Choroid plexus epithelial cell (primary cell): ENCODE measurements at regions not wholly inside any gene's neighbourhood (a gene's known extent, or its start where the extent isn't known, plus 50 kb on each side); places are given as distances from the start of the nearest gene placed in this dataset.
A peak's percentile ranks its signal among the peaks of the same experiment; 100 is the strongest.
"Not testable (repeated sequence)": the region's sequence is repeated elsewhere in the genome, so short reads cannot be mapped to it uniquely, and the experiment has no call there.

ENCODE experiments used
- DNase-seq: peaks from one replicate; pipeline ENCODE4 v3.0.0-alpha.2; 2010; ENCODE audit warnings: low read depth
- H3K4me3 ChIP-seq: 2 replicates; pipeline ENCODE4 v1.5.1; 2011; ENCODE audit warnings: low read depth, mild to moderate bottlenecking, control low read depth, low read length, moderate library complexity
- CTCF ChIP-seq: conservative IDR thresholded peaks from 2 replicates; pipeline ENCODE4 v1.5.1; 2011; ENCODE audit warnings: low read depth, mild to moderate bottlenecking, control low read depth, inconsistent platforms, low read length, moderate library complexity

DNA sequence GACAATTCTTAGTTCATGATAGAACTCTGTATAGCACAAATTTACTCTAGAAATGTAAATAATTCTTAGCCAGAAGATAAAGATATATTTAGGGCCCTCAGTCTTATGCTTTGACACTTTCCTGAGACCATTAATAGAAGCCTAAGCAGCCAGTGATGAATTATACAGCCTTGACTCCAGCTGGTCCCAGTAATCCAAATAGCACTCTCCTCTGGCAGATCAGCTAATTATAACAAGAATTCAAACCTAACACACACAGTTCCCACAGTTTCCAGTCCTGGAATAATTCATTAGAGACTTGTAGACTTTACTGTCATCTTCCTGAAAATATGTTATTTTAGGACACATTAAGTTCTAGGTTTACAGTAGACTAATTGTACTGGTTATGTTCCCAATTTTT lies 50.4 kb downstream of the SHOC1 start:
- H3K4me3 ChIP-seq = no peak overlapping the region
- TF ChIP-seq CTCF = no peak
- DNase-seq = no peak

GRCh38 chr9:111743275-111743674 lies 51.5 kb downstream of the SHOC1 start:
- no peak overlapping the region for H3K4me3 ChIP-seq
- peak; percentile 71 for DNase-seq
- no peak for TF ChIP-seq CTCF

- no peak overlapping the region for H3K4me3 ChIP-seq
- TF ChIP-seq CTCF = no peak
- no peak for DNase-seq
Observed at GRCh38 chr9:111740739-111741138, 54.0 kb downstream of the SHOC1 start.

DNA sequence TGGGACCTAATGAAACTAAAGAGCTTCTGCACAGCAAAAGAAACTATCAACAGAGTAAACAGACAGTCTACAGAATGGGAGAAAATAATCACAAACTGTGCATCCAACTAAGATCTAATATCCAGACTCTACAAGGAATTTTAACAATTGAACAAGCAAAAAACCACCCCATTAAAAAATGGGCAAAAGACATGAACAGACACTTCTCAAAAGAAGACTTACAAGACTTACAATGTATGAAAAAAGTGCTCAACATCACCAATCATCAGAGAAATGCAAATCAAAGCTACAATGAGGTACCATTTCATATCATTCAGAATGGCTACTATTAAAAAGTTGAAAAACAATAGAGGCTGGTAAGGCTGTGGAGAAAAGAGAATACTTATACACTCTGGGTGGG lies 58.0 kb downstream of the SHOC1 start:
- H3K4me3 ChIP-seq = no peak overlapping the region
- no peak for TF ChIP-seq CTCF
- no peak for DNase-seq

DNA sequence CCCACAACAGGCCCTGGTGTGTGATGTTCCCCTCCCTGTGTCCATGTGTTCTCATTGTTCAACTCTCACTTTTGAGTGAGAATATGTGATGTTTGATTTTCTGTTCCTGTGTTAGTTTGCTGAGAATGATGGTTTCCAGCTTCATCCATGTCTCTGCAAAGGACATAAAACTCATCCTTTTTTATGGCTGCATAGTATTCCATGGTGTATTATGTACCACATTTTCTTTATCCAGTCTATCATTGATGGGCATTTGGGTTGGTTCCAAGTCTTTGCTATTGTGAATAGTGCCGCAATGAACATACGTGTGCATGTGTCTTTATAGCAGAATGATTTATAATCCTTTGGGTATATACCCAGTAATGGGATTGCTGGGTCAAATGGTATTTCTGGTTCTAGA lies 59.4 kb downstream of the SHOC1 start:
- not testable (repeated sequence) for DNase-seq, H3K4me3 ChIP-seq

GRCh38 chr9:111731928-111732327 lies 62.8 kb downstream of the SHOC1 start:
- DNase-seq = peak; percentile 48
- TF ChIP-seq CTCF = no peak
- H3K4me3 ChIP-seq = no peak overlapping the region

DNA sequence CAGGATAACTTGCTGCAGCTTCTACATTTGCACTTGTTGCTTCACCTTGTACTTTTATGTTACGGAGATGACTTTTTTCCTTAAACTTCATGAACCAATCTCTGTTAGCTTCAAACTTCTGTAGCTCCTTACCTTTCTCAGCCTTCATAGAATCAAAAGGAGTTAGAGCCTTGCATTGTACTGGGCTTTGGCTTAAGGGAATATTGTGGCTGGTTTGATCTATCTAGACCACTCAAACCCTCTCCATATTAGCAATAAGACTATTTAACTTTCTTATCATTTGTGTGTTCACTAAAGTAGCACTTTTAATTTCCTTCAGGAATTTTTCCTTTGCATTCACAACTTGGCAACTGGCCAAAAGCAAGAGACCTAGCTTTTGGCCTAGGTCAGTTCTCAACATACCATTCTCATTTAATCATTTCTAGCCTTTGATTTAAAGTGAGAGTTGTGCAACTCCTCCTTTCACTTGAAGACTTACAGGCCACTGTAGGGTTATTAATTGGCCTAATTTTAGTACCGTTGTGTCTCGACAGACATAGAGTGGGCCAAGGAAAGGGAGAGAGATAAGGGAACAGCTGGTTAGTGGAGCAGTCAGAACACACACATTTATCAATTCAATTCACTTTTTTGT lies 63.7 kb downstream of the SHOC1 start:
- no peak for TF ChIP-seq CTCF
- DNase-seq = peak; percentile 93
- H3K4me3 ChIP-seq = no peak overlapping the region
